Neural crest cell (in vitro differentiated cells): ENCODE measurements at regions not wholly inside any gene's neighbourhood (a gene's known extent, or its start where the extent isn't known, plus 50 kb on each side); places are given as distances from the start of the nearest gene placed in this dataset.

Source experiments
- DNase-seq: peaks from one replicate; pipeline ENCODE4 v3.0.0; 2021; ENCODE audit warnings: low read depth, mixed read lengths, low spot score
- H3K27ac Mint-ChIP-seq: one replicate; pipeline ENCODE4 v1.8.0; 2021; ENCODE audit warnings: mild to moderate bottlenecking, mixed read lengths; ENCODE audit not compliant: unreplicated experiment
- H3K27me3 Mint-ChIP-seq: 2 replicates; pipeline ENCODE4 v1.8.0; 2021; ENCODE audit warnings: low read depth, mild to moderate bottlenecking, mixed read lengths
- H3K36me3 Mint-ChIP-seq: 2 replicates; pipeline ENCODE4 v1.8.0; 2021; ENCODE audit warnings: low read depth, mild to moderate bottlenecking, mixed read lengths
- H3K4me1 Mint-ChIP-seq: 2 replicates; pipeline ENCODE4 v1.8.0; 2021; ENCODE audit warnings: mixed read lengths
- H3K4me3 Mint-ChIP-seq: one replicate; pipeline ENCODE4 v1.8.0; 2021; ENCODE audit warnings: mild to moderate bottlenecking, mixed read lengths
- H3K9me3 Mint-ChIP-seq: 2 replicates; pipeline ENCODE4 v1.8.0; 2021; ENCODE audit warnings: mixed read lengths
- CTCF ChIP-seq: fragments of 200-600 bp; sonication (generic); conservative IDR thresholded peaks from 2 replicates; pipeline ENCODE4 v1.5.0; 2021; ENCODE audit warnings: antibody characterized with exemption, mild to moderate bottlenecking

GRCh38 chr9:115999498-115999897 lies 154.1 kb upstream of the PAPPA start:
- Mint-ChIP-seq H3K36me3 (no peaks in the 10 kb centered on the region), H3K27ac (no peak overlapping the region), H3K27me3 (no peaks in the 10 kb centered on the region), H3K9me3 (peaks cover 6% of the 10 kb centered on the region), H3K4me3 (no peak overlapping the region), H3K4me1 (no peaks in the 10 kb centered on the region)
- no peak for DNase-seq
- no peak for TF ChIP-seq CTCF

GRCh38 chr9:116000748-116001329 lies 152.8 kb upstream of the PAPPA start:
- Mint-ChIP-seq H3K4me3 (no peak overlapping the region), H3K4me1 (no peaks in the 10 kb centered on the region), H3K27me3 (no peaks in the 10 kb centered on the region), H3K9me3 (peaks cover 6% of the 10 kb centered on the region), H3K27ac (no peak overlapping the region), H3K36me3 (no peaks in the 10 kb centered on the region)
- peak; percentile 32 for DNase-seq
- TF ChIP-seq CTCF, result peak; percentile 69

GRCh38 chr9:116002181-116002580 lies 151.4 kb upstream of the PAPPA start:
- no peak overlapping the region for H3K4me3 Mint-ChIP-seq
- TF ChIP-seq CTCF, result no peak
- H3K4me1 Mint-ChIP-seq, result no peaks in the 10 kb centered on the region
- DNase-seq, result no peak
- peaks cover 6% of the 10 kb centered on the region for H3K9me3 Mint-ChIP-seq
- no peak overlapping the region for H3K27ac Mint-ChIP-seq
- H3K27me3 Mint-ChIP-seq, result no peaks in the 10 kb centered on the region
- H3K36me3 Mint-ChIP-seq, result no peaks in the 10 kb centered on the region

- no peaks in the 10 kb centered on the region for H3K4me1 Mint-ChIP-seq
- no peak overlapping the region for H3K27ac Mint-ChIP-seq
- H3K4me3 Mint-ChIP-seq, result no peak overlapping the region
- DNase-seq, result no peak
- no peak for TF ChIP-seq CTCF
- no peaks in the 10 kb centered on the region for H3K36me3 Mint-ChIP-seq
- peaks cover 6% of the 10 kb centered on the region for H3K9me3 Mint-ChIP-seq
- H3K27me3 Mint-ChIP-seq, result no peaks in the 10 kb centered on the region
These were observed 151.0 kb upstream of the PAPPA start for GRCh38 chr9:116002624-116003023.

- no peak for DNase-seq
- TF ChIP-seq CTCF, result no peak
- Mint-ChIP-seq H3K27me3 (no peaks in the 10 kb centered on the region), H3K27ac (no peak overlapping the region), H3K4me3 (no peak overlapping the region), H3K9me3 (peaks cover 6% of the 10 kb centered on the region), H3K4me1 (no peaks in the 10 kb centered on the region), H3K36me3 (no peaks in the 10 kb centered on the region)
These were observed 150.2 kb upstream of the PAPPA start for GRCh38 chr9:116003397-116003796.
